BLaER1 treated with 17β-estradiol and CSF1 and Interleukin-3, amounts not matched to agents 10 nM and 100 nM (cell line): ENCODE measurements at regions not wholly inside any gene's neighbourhood (a gene's known extent, or its start where the extent isn't known, plus 50 kb on each side); places are given as distances from the start of the nearest gene placed in this dataset.
A peak's percentile ranks its signal among the peaks of the same experiment; 100 is the strongest.

Source experiments
- H3K27ac ChIP-seq, 11 experiments: shearing (Covaris generic); formaldehyde crosslinking; 2 replicates each; pipeline ENCODE4 v1.8.1; 2022
- H3K27me3 ChIP-seq, 11 experiments: shearing (Covaris generic); formaldehyde crosslinking; 2 replicates each; pipeline ENCODE4 v1.8.1; 2022
- H3K36me3 ChIP-seq, 11 experiments: shearing (Covaris generic); formaldehyde crosslinking; 2 replicates each; pipeline ENCODE4 v1.8.1; 2022
- H3K4me1 ChIP-seq, 10 experiments: shearing (Covaris generic); formaldehyde crosslinking; 2 replicates each; pipeline ENCODE4 v1.8.1; 2022
- H3K4me2 ChIP-seq, 11 experiments: shearing (Covaris generic); formaldehyde crosslinking; 2 replicates each; pipeline ENCODE4 v1.8.1; 2022
- H3K4me3 ChIP-seq, 10 experiments: shearing (Covaris generic); formaldehyde crosslinking; 2 replicates each; pipeline ENCODE4 v1.8.1; 2022
- H3K9ac ChIP-seq, 11 experiments: shearing (Covaris generic); formaldehyde crosslinking; 2 replicates each; pipeline ENCODE4 v1.8.1; 2022
- H3K9me3 ChIP-seq, 11 experiments: shearing (Covaris generic); formaldehyde crosslinking; replicated peaks in 1 of 11; 2 replicates each; pipeline ENCODE4 v1.8.1; 2022
- H4K20me1 ChIP-seq, 11 experiments: shearing (Covaris generic); formaldehyde crosslinking; 2 replicates each; pipeline ENCODE4 v1.8.1; 2022
- Cebpa-rat ChIP-seq, 11 experiments: shearing (Covaris generic); IDR thresholded peaks; 2 replicates each; pipeline ENCODE4 v1.8.1; 2022

DNA sequence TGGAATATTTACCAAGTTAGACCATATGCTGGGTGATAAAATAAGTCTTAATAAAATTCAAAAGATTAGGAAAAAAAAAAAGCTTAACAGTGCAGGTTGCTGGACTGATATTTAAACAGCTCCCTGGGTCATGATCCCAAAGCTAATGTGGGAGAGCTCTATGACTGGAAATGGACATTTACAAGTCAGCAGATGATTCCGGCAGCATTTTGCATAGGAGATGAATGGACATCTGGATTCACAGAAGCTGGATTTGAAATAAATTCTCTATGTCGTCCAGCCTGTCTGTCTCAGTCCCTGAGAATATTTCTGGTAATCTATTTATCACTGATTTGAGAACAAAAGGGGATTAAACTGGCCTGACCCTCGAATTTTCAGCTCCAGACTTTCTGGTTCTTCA, 52.3 kb upstream of the KLHL25 start:
- no peak for TF ChIP-seq Cebpa-rat (IDR thresholded peaks at IDR 0.05)

GRCh38 chr15:85849946-85850345, 55.2 kb upstream of the KLHL25 start:
- no peaks in the 10 kb centered on the region; a peak in 1 of 22 replicates for H3K9me3 ChIP-seq
- no peak overlapping the region for H3K9ac ChIP-seq
- no peaks in the 10 kb centered on the region for H3K27me3 ChIP-seq
- H3K27ac ChIP-seq = no peak overlapping the region
- H3K36me3 ChIP-seq = no peaks in the 10 kb centered on the region
- no peak overlapping the region for H3K4me3 ChIP-seq
- no peaks in the 10 kb centered on the region for H4K20me1 ChIP-seq
- no peak overlapping the region for H3K4me2 ChIP-seq
- TF ChIP-seq Cebpa-rat (IDR thresholded peaks at IDR 0.05) = no peak
- no peaks in the 10 kb centered on the region for H3K4me1 ChIP-seq

More for the DNA sequence above, 52.3 kb upstream of the KLHL25 start:
- Histone ChIP-seq H3K27ac (no peak overlapping the region), H4K20me1 (no peaks in the 10 kb centered on the region), H3K4me3 (no peak overlapping the region), H3K4me2 (no peak overlapping the region), H3K4me1 (no peaks in the 10 kb centered on the region), H3K36me3 (no peaks in the 10 kb centered on the region), H3K27me3 (no peaks in the 10 kb centered on the region), H3K9me3 (peaks cover 0 to 7% (median 0%) of the 10 kb centered on the region in 11 experiments; a peak in 3 of 22 replicates), H3K9ac (no peak overlapping the region)

GRCh38 chr15:85852969-85853368, 58.2 kb upstream of the KLHL25 start:
- Histone ChIP-seq H3K36me3 (no peaks in the 10 kb centered on the region), H4K20me1 (no peaks in the 10 kb centered on the region), H3K9ac (no peak overlapping the region), H3K27ac (no peak overlapping the region), H3K4me1 (no peaks in the 10 kb centered on the region), H3K4me2 (no peak overlapping the region), H3K27me3 (no peaks in the 10 kb centered on the region), H3K9me3 (no peaks in the 10 kb centered on the region), H3K4me3 (no peak overlapping the region)
- no peak for TF ChIP-seq Cebpa-rat (IDR thresholded peaks at IDR 0.05)

- Histone ChIP-seq H3K4me3 (no peak overlapping the region), H3K36me3 (no peaks in the 10 kb centered on the region), H3K27ac (no peak overlapping the region), H3K27me3 (no peaks in the 10 kb centered on the region), H4K20me1 (no peaks in the 10 kb centered on the region), H3K9ac (peak overlapping the region in 1 of 11 experiments; percentile 51; a peak in 2 of 22 replicates), H3K4me1 (peaks cover 0 to 4% (median 0%) of the 10 kb centered on the region in 10 experiments; a peak in 3 of 20 replicates), H3K9me3 (no peaks in the 10 kb centered on the region), H3K4me2 (peak overlapping the region in 5 of 11 experiments; percentile 28 to 44 (median 32); a peak in 4 of 22 replicates)
- no peak for TF ChIP-seq Cebpa-rat (IDR thresholded peaks at IDR 0.05)
Measured at GRCh38 chr15:85854345-85855097, 59.8 kb upstream of the KLHL25 start.

DNA sequence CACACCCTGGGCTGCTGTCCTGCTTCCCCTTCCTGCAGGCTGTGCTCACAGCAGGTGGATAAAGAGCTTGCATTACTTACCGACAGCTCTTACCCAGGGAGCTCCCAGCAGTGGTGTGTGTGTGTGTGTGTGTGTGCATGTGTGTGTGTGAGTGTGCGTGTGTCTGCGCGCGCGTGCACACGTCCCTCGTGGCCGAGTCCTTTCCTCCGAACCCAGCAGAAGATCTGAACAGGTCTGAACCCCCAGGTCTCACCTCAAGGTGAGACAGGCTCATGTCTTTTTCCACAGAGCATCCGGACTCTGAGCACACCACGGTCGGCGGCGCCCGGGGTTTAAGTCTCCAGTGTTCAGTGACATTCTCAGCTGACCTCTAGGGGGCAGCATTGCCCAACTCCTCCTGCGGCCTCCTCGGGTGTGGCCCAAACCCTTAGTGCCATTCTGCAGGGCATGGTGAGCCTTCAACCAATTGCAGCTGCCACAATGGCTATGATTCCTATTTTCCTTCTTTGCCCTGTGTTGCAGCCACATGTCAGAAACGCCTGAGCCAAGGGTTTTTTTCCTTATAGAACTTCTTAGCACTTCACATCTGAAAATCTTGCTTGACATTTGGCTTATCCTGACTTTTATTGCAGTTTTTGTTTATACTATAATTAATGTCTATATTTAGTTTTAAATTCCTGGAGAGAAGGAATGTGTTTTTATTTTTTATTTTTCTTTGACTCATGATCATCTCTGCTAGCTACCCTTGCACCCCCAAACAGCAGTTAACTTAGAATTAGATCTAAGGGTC, 64.1 kb upstream of the KLHL25 start:
- no peak for TF ChIP-seq Cebpa-rat (IDR thresholded peaks at IDR 0.05)
- Histone ChIP-seq H3K4me1 (peaks cover 0 to 7% (median 0%) of the 10 kb centered on the region in 10 experiments; a peak in 3 of 20 replicates), H3K27ac (no peak overlapping the region), H3K27me3 (no peaks in the 10 kb centered on the region), H3K4me3 (no peak overlapping the region), H3K36me3 (no peaks in the 10 kb centered on the region), H3K9me3 (no peaks in the 10 kb centered on the region), H4K20me1 (no peaks in the 10 kb centered on the region), H3K9ac (no peak overlapping the region), H3K4me2 (peak overlapping the region in 10 of 11 experiments; percentile 11 to 70 (median 46); a peak in 14 of 22 replicates)

- H3K36me3 ChIP-seq = no peaks in the 10 kb centered on the region
- H4K20me1 ChIP-seq = no peaks in the 10 kb centered on the region
- peak overlapping the region in 1 of 11 experiments; percentile 4; a peak in 1 of 22 replicates for H3K4me2 ChIP-seq
- no peak overlapping the region for H3K9ac ChIP-seq
- H3K9me3 ChIP-seq = no peaks in the 10 kb centered on the region
- TF ChIP-seq Cebpa-rat (IDR thresholded peaks at IDR 0.05) = no peak
- H3K4me3 ChIP-seq = no peak overlapping the region
- H3K27ac ChIP-seq = no peak overlapping the region
- no peaks in the 10 kb centered on the region for H3K27me3 ChIP-seq
- peaks cover 0 to 7% (median 0%) of the 10 kb centered on the region in 10 experiments; a peak in 3 of 20 replicates for H3K4me1 ChIP-seq
Measured at GRCh38 chr15:85859671-85860070, 64.9 kb upstream of the KLHL25 start.

GRCh38 chr15:85860394-85861161, 65.9 kb upstream of the KLHL25 start:
- Histone ChIP-seq H3K4me3 (no peak overlapping the region), H3K9me3 (no peaks in the 10 kb centered on the region), H3K9ac (no peak overlapping the region), H3K36me3 (no peaks in the 10 kb centered on the region), H3K4me1 (peaks cover 0 to 10% (median 4%) of the 10 kb centered on the region in 10 experiments; a peak in 4 of 20 replicates), H3K27me3 (no peaks in the 10 kb centered on the region), H3K4me2 (no peak overlapping the region), H4K20me1 (no peaks in the 10 kb centered on the region), H3K27ac (no peak overlapping the region)
- TF ChIP-seq Cebpa-rat (IDR thresholded peaks at IDR 0.05) = no peak

GRCh38 chr15:85865070-85865684, 70.5 kb upstream of the KLHL25 start:
- no peaks in the 10 kb centered on the region for H4K20me1 ChIP-seq
- no peaks in the 10 kb centered on the region for H3K36me3 ChIP-seq
- H3K27ac ChIP-seq = no peak overlapping the region
- H3K4me2 ChIP-seq = peak overlapping the region in 2 of 11 experiments; percentile 7 to 13; a peak in 2 of 22 replicates
- H3K9me3 ChIP-seq = no peaks in the 10 kb centered on the region
- H3K4me1 ChIP-seq = peaks cover 0 to 9% (median 0%) of the 10 kb centered on the region in 10 experiments; a peak in 4 of 20 replicates
- H3K4me3 ChIP-seq = no peak overlapping the region
- no peaks in the 10 kb centered on the region for H3K27me3 ChIP-seq
- TF ChIP-seq Cebpa-rat (IDR thresholded peaks at IDR 0.05) = no peak
- no peak overlapping the region for H3K9ac ChIP-seq
